Muscle of arm (tissue), 1 donor: ENCODE measurements at regions not wholly inside any gene's neighbourhood (a gene's known extent, or its start where the extent isn't known, plus 50 kb on each side); places are given as distances from the start of the nearest gene placed in this dataset.
"Not testable (repeated sequence)": the region's sequence is repeated elsewhere in the genome, so short reads cannot be mapped to it uniquely, and the experiment has no call there.

ENCODE experiments used
- DNase-seq: peaks from one replicate; pipeline ENCODE4 v3.0.0-alpha.2; 2013

DNA sequence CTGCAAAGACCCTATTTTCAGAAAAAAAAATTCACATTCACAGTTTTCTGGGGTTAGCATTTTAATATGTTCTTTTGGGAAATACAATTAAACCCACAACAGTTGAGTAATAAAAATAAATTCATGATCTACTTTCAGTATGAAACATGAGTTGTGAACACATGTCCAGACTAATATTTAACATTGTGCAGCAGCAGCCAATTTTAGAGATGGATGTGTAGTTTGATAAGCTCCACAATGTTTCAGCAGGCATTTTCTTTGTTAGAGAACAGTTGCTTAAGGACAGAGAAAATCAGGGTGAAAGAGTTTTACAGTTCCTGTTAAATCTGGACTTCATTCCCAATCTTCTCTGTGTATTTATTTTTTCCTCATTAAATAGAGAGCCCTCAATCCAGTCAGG, 519.5 kb downstream of the PIK3C3 start:
- DNase-seq = no peak

DNA sequence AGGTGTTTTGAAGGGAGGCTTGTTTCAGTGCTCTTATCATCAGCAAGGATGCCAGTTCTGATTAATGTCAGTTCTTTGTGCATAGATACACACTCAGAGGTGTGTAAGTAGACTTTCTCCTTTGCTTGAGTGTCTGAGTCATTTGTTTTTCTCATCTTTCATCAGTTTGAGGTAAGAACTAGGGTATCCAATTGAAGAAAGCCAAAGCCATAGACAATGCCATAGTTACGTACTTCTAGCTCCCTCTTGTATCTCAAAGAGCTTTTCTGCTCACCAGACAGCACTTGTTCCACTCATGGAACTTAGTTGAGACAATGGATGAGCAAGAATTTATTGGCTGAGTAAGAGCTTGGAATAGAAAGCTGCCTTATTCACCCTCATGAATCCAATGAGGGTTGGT, 520.1 kb downstream of the PIK3C3 start:
- no peak for DNase-seq

DNA sequence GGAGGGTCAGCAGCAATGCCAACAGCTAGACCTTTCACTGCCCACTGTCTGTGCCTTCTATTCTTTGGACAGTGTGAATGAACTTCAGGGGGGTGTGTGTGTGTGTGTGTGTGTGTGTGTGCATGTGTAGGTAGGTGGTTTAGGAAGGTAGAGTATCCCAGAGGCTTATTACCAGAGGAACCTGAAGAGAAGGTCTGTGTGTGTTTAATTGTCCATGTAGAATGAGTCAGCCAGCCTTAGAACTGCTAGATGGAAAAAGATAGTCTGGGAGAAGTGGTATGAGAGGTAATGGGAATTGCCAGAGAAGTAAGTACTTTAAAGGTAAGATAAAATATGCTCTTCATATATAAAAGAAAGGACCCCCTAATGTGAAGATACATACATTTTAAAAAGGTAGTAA, 522.2 kb downstream of the PIK3C3 start:
- DNase-seq = no peak

- DNase-seq = no peak
Observed at GRCh38 chr18:42480441-42480840, 525.4 kb downstream of the PIK3C3 start.

DNA sequence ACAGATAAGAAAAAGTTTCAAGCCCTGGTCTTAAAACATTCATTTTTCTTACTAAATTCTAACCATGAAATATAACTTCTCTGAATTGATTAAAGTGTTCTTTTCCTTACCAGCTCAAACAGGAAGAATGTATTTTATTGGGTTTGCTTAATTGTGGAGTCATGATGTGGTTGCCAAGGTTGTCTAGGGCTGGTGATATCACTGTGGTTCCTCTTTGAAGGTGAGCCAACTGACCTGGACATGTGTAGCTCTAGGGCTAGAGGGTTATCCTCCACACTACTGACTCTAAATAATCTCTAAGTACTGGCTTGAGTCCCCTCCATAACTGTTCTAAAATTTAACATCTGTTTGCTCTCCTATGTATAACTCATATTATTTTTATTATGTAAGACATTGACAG, 529.6 kb downstream of the PIK3C3 start:
- DNase-seq = no peak

- no peak for DNase-seq
Observed at GRCh38 chr18:42486271-42486670, 531.2 kb downstream of the PIK3C3 start.

GRCh38 chr18:42508683-42509296, 553.8 kb downstream of the PIK3C3 start:
- no peak for DNase-seq

GRCh38 chr18:42509750-42510415, 554.8 kb downstream of the PIK3C3 start:
- DNase-seq = no peak

DNA sequence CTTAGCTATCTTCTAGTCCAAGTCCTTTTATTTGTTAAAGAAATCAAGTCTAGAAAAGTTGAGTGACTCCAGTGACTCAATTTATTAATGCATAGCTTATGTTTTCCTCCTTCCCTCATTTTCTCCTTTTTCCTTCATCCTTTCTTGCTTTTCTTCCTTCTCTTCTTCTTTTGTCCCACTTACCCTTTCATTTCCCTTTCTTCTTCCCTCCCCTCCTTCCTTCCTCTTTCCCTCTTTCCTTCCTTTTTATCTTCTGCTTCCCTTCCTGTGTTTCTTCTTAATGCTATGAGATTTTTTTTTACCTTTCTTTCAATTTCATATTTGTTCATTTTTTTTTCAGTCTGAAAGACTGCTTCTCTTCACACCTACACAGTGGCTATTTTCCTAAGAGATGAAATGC, 555.5 kb downstream of the PIK3C3 start:
- no peak for DNase-seq

GRCh38 chr18:42513441-42513840, 558.4 kb downstream of the PIK3C3 start:
- DNase-seq = no peak

DNA sequence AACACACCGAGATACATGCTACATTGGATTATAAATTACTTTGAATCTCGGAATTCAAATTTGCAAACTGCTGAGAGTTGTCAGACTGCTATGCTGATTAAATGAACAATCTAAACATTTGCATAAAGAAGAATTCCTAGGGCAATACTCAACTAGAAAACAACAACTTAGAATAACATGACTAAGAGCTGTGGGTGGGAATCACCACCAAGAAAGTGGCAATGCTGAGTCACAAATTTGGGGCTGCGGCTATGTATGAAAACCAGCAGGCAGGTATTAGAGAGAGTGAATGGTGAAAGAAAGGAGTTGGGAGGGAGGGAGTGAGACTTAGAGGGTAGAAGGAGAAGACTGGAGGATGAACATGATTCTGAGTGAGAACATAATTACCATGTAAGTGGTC, 559.5 kb downstream of the PIK3C3 start:
- no peak for DNase-seq

GRCh38 chr18:42517896-42518295, 562.9 kb downstream of the PIK3C3 start:
- no peak for DNase-seq

GRCh38 chr18:42518331-42518730, 563.3 kb downstream of the PIK3C3 start:
- DNase-seq = not testable (repeated sequence)

DNA sequence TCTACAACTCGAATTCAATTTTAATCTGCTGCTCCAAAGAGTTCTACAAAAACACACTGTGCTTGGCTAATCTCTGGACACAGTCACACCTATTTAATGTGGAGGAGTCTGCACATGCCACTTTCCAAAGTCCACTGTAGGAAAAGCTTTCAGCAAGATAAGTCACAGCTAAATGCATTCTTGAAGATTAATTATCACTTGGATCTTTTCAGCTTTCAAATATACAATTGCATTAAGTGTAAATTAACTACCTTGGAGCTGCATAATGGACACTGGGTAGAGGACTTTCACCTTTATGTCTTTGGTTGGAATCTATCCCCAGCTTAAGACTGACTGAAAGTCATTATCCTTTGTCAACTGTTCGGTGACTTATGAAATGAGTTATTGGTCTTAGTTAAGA, 565.1 kb downstream of the PIK3C3 start:
- DNase-seq = no peak

DNA sequence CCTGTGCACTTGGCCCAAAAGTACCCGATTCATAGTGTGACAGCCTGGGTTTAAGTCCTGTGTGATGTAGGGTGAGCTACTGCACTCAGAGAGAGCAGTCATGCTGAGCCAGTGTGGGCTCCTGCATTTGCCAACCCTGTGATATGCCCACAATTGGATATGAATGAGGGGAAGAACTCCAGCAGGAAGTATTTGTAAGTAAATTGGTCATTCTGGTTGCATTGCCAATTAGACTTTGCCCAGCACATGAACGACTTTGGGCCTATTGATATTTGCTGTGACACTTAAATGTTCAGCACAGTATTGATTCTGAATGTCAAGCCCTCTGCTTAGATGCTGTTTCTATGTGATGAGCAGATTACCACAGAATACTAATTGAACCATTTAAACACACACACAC, 570.9 kb downstream of the PIK3C3 start:
- DNase-seq = no peak

GRCh38 chr18:42527766-42528165, 572.7 kb downstream of the PIK3C3 start:
- no peak for DNase-seq

- peak; percentile 7 for DNase-seq
Observed at GRCh38 chr18:42530276-42530675, 575.2 kb downstream of the PIK3C3 start.

DNA sequence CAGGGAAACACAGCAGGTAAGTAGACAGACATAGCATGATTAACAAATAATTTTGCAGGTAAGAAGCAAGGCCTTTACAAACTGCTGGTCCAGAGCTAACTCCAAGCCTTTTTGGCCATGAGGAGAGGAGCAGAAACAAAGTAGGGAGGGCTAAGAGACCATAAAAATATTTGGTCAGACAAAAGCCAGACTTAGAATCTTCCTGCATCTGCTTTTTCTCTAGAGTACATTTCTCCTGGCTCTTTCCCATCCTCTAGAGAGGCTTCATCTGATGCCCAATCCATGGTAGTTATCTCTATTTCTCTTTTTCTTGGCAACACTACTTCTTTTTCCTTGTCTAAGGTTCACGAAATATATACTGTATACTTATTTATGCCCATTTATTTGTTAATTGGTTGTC, 577.1 kb downstream of the PIK3C3 start:
- DNase-seq = no peak

DNA sequence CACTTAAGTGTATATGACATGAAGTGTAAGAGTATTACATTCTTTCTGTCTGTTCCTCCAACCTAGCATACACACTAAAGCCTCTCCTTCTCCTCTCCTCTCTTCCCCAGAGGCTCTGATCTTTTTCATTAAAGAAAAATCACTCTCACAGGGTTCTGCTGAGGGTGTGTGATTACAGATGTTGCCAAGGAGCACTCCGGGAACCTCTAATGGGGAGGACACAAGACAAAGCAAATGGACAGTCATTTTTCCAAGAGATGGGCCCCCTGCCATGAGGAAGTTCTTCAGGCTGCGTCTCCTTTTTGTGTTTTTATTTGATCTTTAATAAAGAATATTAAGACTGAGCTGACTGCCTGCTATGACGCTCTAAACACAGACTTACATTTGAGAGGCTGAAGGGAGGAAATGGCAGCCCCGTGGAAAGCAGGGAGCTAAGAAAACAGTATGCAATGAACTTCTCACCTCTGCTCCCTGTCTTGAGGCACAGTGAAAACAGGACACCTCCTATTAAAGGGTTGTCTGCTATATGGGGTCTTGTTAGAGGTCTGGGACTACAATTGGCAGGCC, 578.1 kb downstream of the PIK3C3 start:
- peak; percentile 1 for DNase-seq

GRCh38 chr18:42533616-42534015, 578.6 kb downstream of the PIK3C3 start:
- no peak for DNase-seq

- no peak for DNase-seq
Observed at GRCh38 chr18:42534313-42534712, 579.3 kb downstream of the PIK3C3 start.

DNA sequence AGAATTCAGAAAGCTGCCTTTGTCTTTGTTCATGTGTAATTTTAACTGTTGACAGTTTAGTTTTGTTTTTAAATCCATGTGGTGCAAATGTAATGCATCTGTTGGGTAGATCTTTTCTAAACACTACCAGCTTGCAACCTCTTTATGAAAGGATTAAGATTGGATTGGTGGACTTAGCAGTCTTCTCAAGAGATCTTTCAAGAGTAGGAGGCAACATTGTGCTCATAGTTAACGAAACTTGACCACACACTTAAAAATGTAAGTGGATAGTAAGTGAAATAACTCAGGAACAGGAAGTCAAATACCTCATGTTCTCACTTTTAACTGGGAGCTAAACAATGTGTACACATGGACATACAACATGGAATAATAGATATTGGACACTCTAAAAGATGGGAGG, 579.0 kb downstream of the RIT2 start:
- no peak for DNase-seq

GRCh38 chr18:42537291-42537690, 578.2 kb downstream of the RIT2 start:
- no peak for DNase-seq

- no peak for DNase-seq
Observed at GRCh38 chr18:42544901-42545300, 570.6 kb downstream of the RIT2 start.
